Neutrophil (primary cell): ENCODE measurements at regions not wholly inside any gene's neighbourhood (a gene's known extent, or its start where the extent isn't known, plus 50 kb on each side); places are given as distances from the start of the nearest gene placed in this dataset.

Source experiments
- H3K27ac ChIP-seq: fragments of 200-600 bp; sonication (generic); 2 replicates; pipeline ENCODE4 v1.5.1; 2016; ENCODE audit warnings: mild to moderate bottlenecking, moderate library complexity
- H3K27me3 ChIP-seq: fragments of 200-600 bp; sonication (generic); 2 replicates; pipeline ENCODE4 v1.6.0; 2016; ENCODE audit warnings: mild to moderate bottlenecking
- H3K36me3 ChIP-seq: fragments of 200-600 bp; sonication (generic); 2 replicates; pipeline ENCODE4 v1.5.1; 2017
- H3K4me1 ChIP-seq, 2 experiments: fragments of 200-600 bp in 1 of 2; sonication (generic) in 1 of 2; 1 replicate in 1 of 2; 2 replicates in 1 of 2; pipeline versions ENCODE4 v1.5.1 to v1.6.1; 2013 to 2016; ENCODE audit warnings: low read depth in 1 of 2, low read length in 1 of 2, mild to moderate bottlenecking in 1 of 2, moderate library complexity in 1 of 2; ENCODE audit not compliant: control insufficient read depth in 1 of 2, insufficient read depth in 1 of 2
- H3K4me3 ChIP-seq, 2 experiments: fragments of 200-600 bp in 1 of 2; sonication (generic) in 1 of 2; 1 replicate in 1 of 2; 2 replicates in 1 of 2; pipeline ENCODE4 v1.5.1; 2013 to 2016; ENCODE audit warnings: low read depth in 1 of 2, low read length in 1 of 2, mild to moderate bottlenecking in 1 of 2, moderate library complexity in 1 of 2
- H3K9me3 ChIP-seq: fragments of 200-600 bp; sonication (generic); 2 replicates; pipeline ENCODE4 v1.5.1; 2016
- TF ChIP-seq, protein P1 (sequence below): fragments of 200-600 bp; sonication (generic); IDR thresholded peaks from 2 replicates; pipeline ENCODE4 v1.5.1; 2016; ENCODE audit warnings: antibody characterized with exemption

DNA sequence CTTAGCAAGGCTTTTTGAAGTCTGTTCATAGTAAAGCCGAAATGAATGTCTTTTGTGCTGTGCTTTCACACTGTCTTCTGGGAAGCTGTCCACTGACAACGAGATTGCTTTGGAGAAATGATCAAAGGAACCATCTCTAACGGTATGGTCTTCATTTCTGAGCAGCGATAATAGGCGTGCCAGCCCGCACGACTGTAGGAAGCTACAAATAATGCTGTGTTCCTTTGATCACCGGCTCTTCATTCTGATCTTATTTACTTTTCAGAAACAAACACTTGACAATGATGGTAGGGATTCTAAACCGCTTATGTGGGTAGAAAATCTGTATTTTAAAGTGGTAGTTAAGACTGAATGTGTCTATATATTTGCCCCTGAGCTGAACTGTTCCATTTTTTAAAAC is 306.6 kb upstream of the EXOC2 start:
- Histone ChIP-seq H3K4me1 (no peaks in the 10 kb centered on the region), H3K27ac (no peak overlapping the region), H3K4me3 (no peak overlapping the region), H3K9me3 (no peaks in the 10 kb centered on the region), H3K36me3 (no peaks in the 10 kb centered on the region), H3K27me3 (no peaks in the 10 kb centered on the region)
- TF ChIP-seq, protein P1, sequence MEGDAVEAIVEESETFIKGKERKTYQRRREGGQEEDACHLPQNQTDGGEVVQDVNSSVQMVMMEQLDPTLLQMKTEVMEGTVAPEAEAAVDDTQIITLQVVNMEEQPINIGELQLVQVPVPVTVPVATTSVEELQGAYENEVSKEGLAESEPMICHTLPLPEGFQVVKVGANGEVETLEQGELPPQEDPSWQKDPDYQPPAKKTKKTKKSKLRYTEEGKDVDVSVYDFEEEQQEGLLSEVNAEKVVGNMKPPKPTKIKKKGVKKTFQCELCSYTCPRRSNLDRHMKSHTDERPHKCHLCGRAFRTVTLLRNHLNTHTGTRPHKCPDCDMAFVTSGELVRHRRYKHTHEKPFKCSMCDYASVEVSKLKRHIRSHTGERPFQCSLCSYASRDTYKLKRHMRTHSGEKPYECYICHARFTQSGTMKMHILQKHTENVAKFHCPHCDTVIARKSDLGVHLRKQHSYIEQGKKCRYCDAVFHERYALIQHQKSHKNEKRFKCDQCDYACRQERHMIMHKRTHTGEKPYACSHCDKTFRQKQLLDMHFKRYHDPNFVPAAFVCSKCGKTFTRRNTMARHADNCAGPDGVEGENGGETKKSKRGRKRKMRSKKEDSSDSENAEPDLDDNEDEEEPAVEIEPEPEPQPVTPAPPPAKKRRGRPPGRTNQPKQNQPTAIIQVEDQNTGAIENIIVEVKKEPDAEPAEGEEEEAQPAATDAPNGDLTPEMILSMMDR = no peak

DNA sequence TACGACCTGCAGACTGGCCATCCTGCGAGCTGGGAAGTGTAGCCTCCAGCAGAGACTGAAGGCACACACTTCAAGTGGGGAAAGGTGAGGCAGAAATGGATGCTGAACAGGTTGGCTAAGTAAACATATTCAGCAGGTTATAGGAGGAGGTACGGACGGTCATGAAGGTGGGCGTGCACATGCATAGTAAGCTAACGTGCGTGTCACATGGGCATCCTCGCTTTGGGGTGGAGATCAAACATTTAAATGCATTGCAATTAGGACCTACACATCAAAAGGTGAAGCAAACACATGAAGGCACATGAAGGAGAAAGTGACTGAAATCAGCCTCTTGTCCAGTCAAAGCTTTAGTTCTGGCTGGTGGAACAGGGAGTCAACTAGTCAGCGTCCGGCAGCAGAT is 305.6 kb upstream of the EXOC2 start:
- TF ChIP-seq, protein P1 = no peak
- no peaks in the 10 kb centered on the region for H3K9me3 ChIP-seq
- no peak overlapping the region for H3K4me3 ChIP-seq
- H3K27ac ChIP-seq = no peak overlapping the region
- no peaks in the 10 kb centered on the region for H3K27me3 ChIP-seq
- no peaks in the 10 kb centered on the region for H3K36me3 ChIP-seq
- H3K4me1 ChIP-seq = no peaks in the 10 kb centered on the region

DNA sequence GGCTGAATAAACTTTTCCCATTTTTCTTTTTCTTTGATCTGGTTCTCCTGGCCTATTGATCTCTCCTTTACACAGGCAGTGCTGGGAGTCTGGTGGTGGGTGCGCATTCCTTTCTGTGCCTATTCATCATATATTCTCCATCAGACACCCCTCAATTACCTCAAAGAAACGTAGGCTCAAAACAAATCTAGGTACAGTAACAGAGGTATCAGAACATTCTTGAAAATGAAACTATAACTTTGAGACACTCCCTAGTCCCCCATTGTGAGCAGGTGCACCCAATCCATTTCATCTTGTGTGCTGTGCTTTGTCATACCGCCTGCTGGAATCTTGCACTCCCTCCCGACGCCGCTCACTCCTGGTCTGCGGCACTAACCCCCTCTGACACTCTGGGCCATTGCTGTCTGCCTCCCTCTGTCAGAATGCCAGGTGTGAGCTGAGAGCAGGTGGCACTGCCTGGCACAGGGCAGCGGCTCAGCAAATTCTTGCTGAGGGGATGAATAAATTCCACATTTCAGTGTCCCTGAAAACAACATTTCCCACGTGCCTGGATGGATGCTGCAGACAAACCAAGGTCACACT is 303.4 kb upstream of the EXOC2 start:
- H3K27ac ChIP-seq = no peak overlapping the region
- H3K4me3 ChIP-seq = no peak overlapping the region
- TF ChIP-seq, protein P1 = no peak
- no peaks in the 10 kb centered on the region for H3K27me3 ChIP-seq
- no peaks in the 10 kb centered on the region for H3K9me3 ChIP-seq
- H3K36me3 ChIP-seq = no peaks in the 10 kb centered on the region
- H3K4me1 ChIP-seq = no peaks in the 10 kb centered on the region

DNA sequence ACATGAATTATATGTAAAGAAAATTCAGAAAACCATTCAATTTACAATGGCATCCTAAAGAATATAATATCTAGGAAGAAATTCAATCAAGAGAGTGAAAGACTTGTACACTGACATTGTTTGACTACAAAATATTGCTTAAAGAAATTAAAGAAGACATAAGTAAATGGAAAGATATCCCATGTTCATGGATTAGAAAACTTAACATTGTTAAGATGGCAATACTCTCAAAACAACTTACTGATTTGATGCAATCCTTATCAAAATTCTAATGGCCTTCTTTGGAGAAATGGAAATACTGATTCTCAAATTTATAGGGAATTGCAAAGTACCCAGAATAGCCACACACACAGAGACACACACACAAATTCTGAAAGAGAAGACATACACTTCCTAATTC is 298.3 kb upstream of the EXOC2 start:
- Histone ChIP-seq H3K36me3 (no peaks in the 10 kb centered on the region), H3K4me1 (no peaks in the 10 kb centered on the region), H3K4me3 (no peak overlapping the region), H3K9me3 (no peaks in the 10 kb centered on the region), H3K27ac (no peak overlapping the region), H3K27me3 (no peaks in the 10 kb centered on the region)
- TF ChIP-seq, protein P1 = no peak

DNA sequence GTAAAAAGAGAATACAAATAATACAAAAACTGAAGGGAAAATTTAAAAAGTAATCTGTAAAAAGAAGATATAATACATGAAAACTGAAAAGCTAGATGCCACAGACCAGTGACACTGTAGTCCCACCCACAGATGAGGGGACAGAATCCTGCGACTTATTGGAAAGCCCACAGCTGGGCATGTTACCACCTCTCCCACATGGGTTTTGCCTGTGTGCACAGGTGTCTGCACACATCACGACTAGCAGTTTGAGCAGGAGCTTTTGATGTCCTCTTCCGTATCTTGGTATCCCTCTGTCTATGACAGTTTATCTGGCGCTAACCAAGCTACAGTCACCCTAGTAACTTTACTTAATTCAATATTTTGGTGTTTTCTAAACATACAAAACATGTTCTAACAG is 291.1 kb upstream of the EXOC2 start:
- no peaks in the 10 kb centered on the region for H3K9me3 ChIP-seq
- H3K36me3 ChIP-seq = no peaks in the 10 kb centered on the region
- TF ChIP-seq, protein P1 = no peak
- no peak overlapping the region for H3K27ac ChIP-seq
- H3K27me3 ChIP-seq = no peaks in the 10 kb centered on the region
- H3K4me3 ChIP-seq = no peak overlapping the region
- no peaks in the 10 kb centered on the region for H3K4me1 ChIP-seq
